SH-SY5Y (cell line): ENCODE measurements at regions not wholly inside any gene's neighbourhood (a gene's known extent, or its start where the extent isn't known, plus 50 kb on each side); places are given as distances from the start of the nearest gene placed in this dataset.

Experiments
- GATA2 ChIP-seq: IDR thresholded peaks from 2 replicates; pipeline ENCODE4 v1.6.1; 2011; ENCODE audit warnings: mild to moderate bottlenecking, low read depth, low read length
- GATA3 ChIP-seq: IDR thresholded peaks from 2 replicates; pipeline ENCODE4 v1.6.1; 2011; ENCODE audit warnings: low read depth, mild to moderate bottlenecking, low read length, moderate library complexity

DNA sequence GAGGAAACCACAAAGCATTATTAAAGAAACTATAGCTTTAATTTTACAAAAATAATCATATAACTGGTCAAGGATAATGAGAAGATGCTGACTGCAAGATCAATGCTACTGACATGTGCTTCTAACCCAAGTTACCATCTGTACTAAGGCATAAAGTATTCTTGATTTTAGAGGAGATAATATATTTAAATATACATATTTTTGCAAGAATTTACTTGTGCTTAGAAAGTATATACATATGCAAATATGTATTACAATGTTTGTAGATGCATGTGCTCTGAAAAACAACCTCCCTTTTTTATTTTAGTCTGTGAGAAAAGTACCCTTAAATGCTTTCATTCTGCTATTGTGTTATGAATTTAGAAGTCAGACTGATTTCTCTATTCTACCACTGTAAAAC, 740.7 kb upstream of the SLIT2 start:
- TF ChIP-seq GATA3 = no peak
- TF ChIP-seq GATA2 = no peak
